ENCODE measurements at regions not wholly inside any gene's neighbourhood (a gene's known extent, or its start where the extent isn't known, plus 50 kb on each side); places are given as distances from the start of the nearest gene placed in this dataset.

- TF ChIP-seq ZFX (IDR thresholded peaks at IDR 0.05; ENCODE audit: borderline replicate concordance) (no peak), CTCF (IDR thresholded peaks at IDR 0.05) (no peak)
These were observed 325.7 kb downstream of the DCDC2C start for GRCh38 chr2:4029081-4029480.

GRCh38 chr2:4039896-4040295 is 336.5 kb downstream of the DCDC2C start:
- no peak overlapping the region for H3K27ac ChIP-seq
- TF ChIP-seq ZFX (IDR thresholded peaks at IDR 0.05; ENCODE audit: borderline replicate concordance) = no peak
- TF ChIP-seq CTCF (IDR thresholded peaks at IDR 0.05) = no peak

More at GRCh38 chr2:4029081-4029480, 325.7 kb downstream of the DCDC2C start:
- no peak overlapping the region for H3K27ac ChIP-seq

GRCh38 chr2:4047961-4048891 is 344.9 kb downstream of the DCDC2C start:
- H3K27ac ChIP-seq = no peak overlapping the region
- no peak for TF ChIP-seq ZFX (IDR thresholded peaks at IDR 0.05; ENCODE audit: borderline replicate concordance)
- no peak for TF ChIP-seq CTCF (IDR thresholded peaks at IDR 0.05)

GRCh38 chr2:4049463-4049862 is 346.1 kb downstream of the DCDC2C start:
- H3K27ac ChIP-seq = no peak overlapping the region
- TF ChIP-seq CTCF (IDR thresholded peaks at IDR 0.05) (no peak), ZFX (IDR thresholded peaks at IDR 0.05; ENCODE audit: borderline replicate concordance) (no peak)

GRCh38 chr2:4053769-4054493 is 350.6 kb downstream of the DCDC2C start:
- TF ChIP-seq CTCF (IDR thresholded peaks at IDR 0.05) (peak; percentile 35; the same call in 1 of the 2 replicates), ZFX (IDR thresholded peaks at IDR 0.05; ENCODE audit: borderline replicate concordance) (no peak)
- no peak overlapping the region for H3K27ac ChIP-seq

- H3K27ac ChIP-seq = no peak overlapping the region
- TF ChIP-seq ZFX (IDR thresholded peaks at IDR 0.05; ENCODE audit: borderline replicate concordance) = no peak
- no peak for TF ChIP-seq CTCF (IDR thresholded peaks at IDR 0.05)
These were observed 362.8 kb downstream of the DCDC2C start for GRCh38 chr2:4066217-4066616.
